Stimulated activated effector memory CD8-positive, alpha-beta T cell treated with anti-CD3 and anti-CD28 coated beads, Interleukin-12 subunit alpha, Interleukin-12 subunit beta, amount 100 ng/mL, for 72 hours (primary cell): ENCODE measurements at regions not wholly inside any gene's neighbourhood (a gene's known extent, or its start where the extent isn't known, plus 50 kb on each side); places are given as distances from the start of the nearest gene placed in this dataset.

Experiments used
- ATAC-seq: fragments of 150-1000 bp; cut with Tn5 transposase; 2 replicates; pipeline ENCODE4 v1.10.0; 2021
- DNase-seq, 2 donors: peaks; one replicate each; pipeline ENCODE4 v3.0.0; 2021 to 2022; ENCODE audit warnings: low spot score in 2 of 2
- H3K27ac Mint-ChIP-seq: one replicate; pipeline ENCODE4 v1.8.0; 2022; ENCODE audit warnings: mild to moderate bottlenecking, mixed read lengths
- H3K36me3 Mint-ChIP-seq: one replicate; pipeline ENCODE4 v1.8.0; 2022; ENCODE audit warnings: mild to moderate bottlenecking, mixed read lengths
- H3K4me1 Mint-ChIP-seq: one replicate; pipeline ENCODE4 v1.8.0; 2022; ENCODE audit warnings: mixed read lengths
- H3K4me3 Mint-ChIP-seq: one replicate; pipeline ENCODE4 v1.8.0; 2022; ENCODE audit warnings: mild to moderate bottlenecking, mixed read lengths
- H3K9me3 Mint-ChIP-seq: one replicate; pipeline ENCODE4 v1.8.0; 2022; ENCODE audit warnings: mixed read lengths

- Mint-ChIP-seq H3K36me3 (peaks cover 3% of the 10 kb centered on the region), H3K27ac (no peak overlapping the region), H3K4me1 (peaks cover 7% of the 10 kb centered on the region), H3K9me3 (peaks cover 3% of the 10 kb centered on the region), H3K4me3 (no peak overlapping the region)
- ATAC-seq (no peak), DNase-seq (no peak)
Measured at GRCh38 chr16:89040861-89041570, 52.6 kb upstream of the ACSF3 start.

- no peak overlapping the region for H3K27ac Mint-ChIP-seq
- peaks cover 6% of the 10 kb centered on the region for H3K36me3 Mint-ChIP-seq
- peaks cover 7% of the 10 kb centered on the region for H3K4me1 Mint-ChIP-seq
- no peak for ATAC-seq
- peaks cover 3% of the 10 kb centered on the region for H3K9me3 Mint-ChIP-seq
- no peak for DNase-seq
- no peak overlapping the region for H3K4me3 Mint-ChIP-seq
Measured at GRCh38 chr16:89041571-89042481, 51.8 kb upstream of the ACSF3 start.

DNA sequence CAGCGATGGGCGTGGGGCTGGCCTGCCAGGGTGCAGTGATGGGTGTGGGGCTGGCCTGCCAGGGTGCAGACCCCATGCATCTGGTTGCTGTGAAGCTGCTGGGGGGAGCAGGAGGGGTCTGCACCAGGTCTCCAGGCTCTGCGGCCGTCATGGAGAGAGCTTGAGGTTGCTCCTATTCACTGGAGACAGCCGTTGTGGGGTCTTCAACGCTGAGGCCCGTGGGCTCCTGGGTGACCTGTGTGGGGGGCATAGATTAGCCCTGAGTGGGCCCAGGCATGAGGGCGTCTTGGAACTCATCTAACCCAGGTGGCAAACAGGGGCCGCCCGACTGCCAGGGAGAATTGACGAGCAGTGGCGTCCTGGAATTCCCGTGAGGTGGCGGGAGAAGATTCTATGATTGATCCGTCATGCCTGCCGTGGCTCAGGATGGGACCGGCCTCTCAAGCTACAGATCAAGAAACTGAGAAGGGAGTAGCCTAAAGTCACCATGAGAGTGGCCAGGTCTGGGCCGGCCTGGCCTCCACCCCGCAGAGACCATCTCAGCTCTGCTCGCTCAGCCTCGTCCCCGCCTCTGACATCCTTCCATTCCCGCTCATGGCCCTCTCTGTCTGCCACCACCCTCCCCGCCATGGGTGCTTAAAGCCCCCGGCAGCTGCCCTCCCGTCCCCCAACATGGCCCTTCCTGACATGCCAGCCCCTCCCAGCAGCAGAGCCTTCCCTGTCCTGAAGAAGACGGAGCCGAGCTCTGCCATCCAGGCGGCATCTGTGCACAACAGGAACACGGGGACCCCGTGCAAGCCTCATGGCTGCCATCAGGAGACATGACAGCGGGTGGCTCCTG is 50.7 kb upstream of the ACSF3 start:
- DNase-seq (no peak), ATAC-seq (no peak)
- Mint-ChIP-seq H3K4me3 (no peak overlapping the region), H3K9me3 (peaks cover 3% of the 10 kb centered on the region), H3K36me3 (peaks cover 6% of the 10 kb centered on the region), H3K4me1 (peaks cover under 1% of the 10 kb centered on the region), H3K27ac (no peak overlapping the region)

- Mint-ChIP-seq H3K9me3 (peaks cover 3% of the 10 kb centered on the region), H3K27ac (no peak overlapping the region), H3K4me1 (no peaks in the 10 kb centered on the region), H3K36me3 (peaks cover 6% of the 10 kb centered on the region), H3K4me3 (no peak overlapping the region)
- ATAC-seq (no peak), DNase-seq (no peak)
Measured at GRCh38 chr16:89043636-89044417, 49.8 kb upstream of the ACSF3 start.
